Neural cell (in vitro differentiated cells): ENCODE measurements at regions not wholly inside any gene's neighbourhood (a gene's known extent, or its start where the extent isn't known, plus 50 kb on each side); places are given as distances from the start of the nearest gene placed in this dataset.

Experiments
- H2AFZ ChIP-seq: fragments of 200-600, 300-800 bp; sonication (generic), shearing (Covaris generic); 2 replicates; pipeline ENCODE4 v1.6.0; 2014; ENCODE audit warnings: low read depth, mild to moderate bottlenecking, antibody characterized with exemption, low read length, moderate library complexity
- H3F3A ChIP-seq: fragments of 200-600 bp; shearing (Covaris generic); 2 replicates; pipeline ENCODE4 v1.6.1; 2016; ENCODE audit warnings: mild to moderate bottlenecking, moderate library complexity, mixed read lengths, antibody characterized with exemption, low read length; ENCODE audit not compliant: insufficient read depth, poor library complexity, severe bottlenecking
- H3K27ac ChIP-seq: fragments of 200-600, 300-800 bp; sonication (generic), shearing (Covaris generic); 2 replicates; pipeline ENCODE4 v1.5.1; 2014; ENCODE audit warnings: mild to moderate bottlenecking, low read length, moderate library complexity
- H3K27me3 ChIP-seq: fragments of 300-800, 200-600 bp; sonication (generic), shearing (Covaris generic); 2 replicates; pipeline ENCODE4 v1.6.0; 2014; ENCODE audit warnings: mild to moderate bottlenecking, low read depth, low read length, moderate library complexity; ENCODE audit not compliant: insufficient read depth
- H3K36me3 ChIP-seq: fragments of 300-800, 200-600 bp; sonication (generic), shearing (Covaris generic); 2 replicates; pipeline ENCODE4 v1.5.1; 2014; ENCODE audit warnings: mild to moderate bottlenecking, antibody characterized with exemption, low read length, moderate library complexity; ENCODE audit not compliant: insufficient read depth
- H3K4me2 ChIP-seq: fragments of 300-800, 200-600 bp; sonication (generic), shearing (Covaris generic); 2 replicates; pipeline ENCODE4 v1.6.0; 2014; ENCODE audit warnings: mild to moderate bottlenecking, low read length
- H3K4me3 ChIP-seq: fragments of 300-800, 200-600 bp; sonication (generic), shearing (Covaris generic); 2 replicates; pipeline ENCODE4 v1.5.1; 2014; ENCODE audit warnings: mild to moderate bottlenecking, low read length, moderate library complexity
- H3K79me2 ChIP-seq: fragments of 200-600 bp; shearing (Covaris generic); replicated peaks from 2 replicates; pipeline ENCODE4 v1.6.0; 2014; ENCODE audit warnings: mild to moderate bottlenecking, low read length, moderate library complexity; ENCODE audit not compliant: insufficient read depth
- H3K9ac ChIP-seq: fragments of 300-800, 200-600 bp; sonication (generic), shearing (Covaris generic); 2 replicates; pipeline ENCODE4 v1.6.1; 2016; ENCODE audit warnings: mild to moderate bottlenecking, low read length, mixed read lengths
- H3K9me2 ChIP-seq: fragments of 200-600 bp; shearing (Covaris generic); 2 replicates; pipeline ENCODE4 v1.6.1; 2016; ENCODE audit warnings: mild to moderate bottlenecking, low read length, mixed read lengths; ENCODE audit not compliant: insufficient read depth
- H3K9me3 ChIP-seq: fragments of 200-600, 300-800 bp; sonication (generic), shearing (Covaris generic); 2 replicates; pipeline ENCODE4 v1.6.1; 2016; ENCODE audit warnings: mild to moderate bottlenecking, mixed run types, low read length, moderate library complexity, mixed read lengths
- H4K20me1 ChIP-seq: fragments of 200-600 bp; shearing (Covaris generic); 2 replicates; pipeline ENCODE4 v1.6.1; 2016; ENCODE audit warnings: mild to moderate bottlenecking, mixed run types; ENCODE audit not compliant: insufficient read depth
- EP300 ChIP-seq: fragments of 450-650 bp; conservative IDR thresholded peaks from 2 replicates; pipeline ENCODE4 v1.6.1; 2014; ENCODE audit warnings: antibody characterized with exemption, mild to moderate bottlenecking, moderate library complexity; ENCODE audit not compliant: poor library complexity, severe bottlenecking
- EZH2 ChIP-seq: fragments of 200-600, 300-800 bp; shearing (Covaris generic), sonication (generic); IDR thresholded peaks from 2 replicates; pipeline ENCODE4 v1.6.1; 2014; ENCODE audit warnings: antibody characterized with exemption, low read length, borderline replicate concordance, mild to moderate bottlenecking; ENCODE audit not compliant: insufficient read depth, poor library complexity, severe bottlenecking
- MXI1 ChIP-seq: fragments of 450-650 bp; conservative IDR thresholded peaks from 2 replicates; pipeline ENCODE4 v1.6.1; 2014; ENCODE audit warnings: antibody characterized with exemption, mild to moderate bottlenecking; ENCODE audit not compliant: poor library complexity, severe bottlenecking
- POLR2AphosphoS5 ChIP-seq: IDR thresholded peaks from 2 replicates; pipeline ENCODE4 v1.6.1; 2012
- RAD21 ChIP-seq: fragments of 450-650 bp; conservative IDR thresholded peaks from 2 replicates; pipeline ENCODE4 v1.6.1; 2014; ENCODE audit warnings: antibody characterized with exemption, mild to moderate bottlenecking, moderate library complexity
- REST ChIP-seq: IDR thresholded peaks from 2 replicates; pipeline ENCODE4 v1.6.1; 2012; ENCODE audit warnings: borderline replicate concordance
- SMC3 ChIP-seq: fragments of 450-650 bp; conservative IDR thresholded peaks from 2 replicates; pipeline ENCODE4 v1.6.1; 2014; ENCODE audit warnings: antibody characterized with exemption, mild to moderate bottlenecking, moderate library complexity; ENCODE audit not compliant: poor library complexity
- TAF1 ChIP-seq: IDR thresholded peaks from 2 replicates; pipeline ENCODE4 v1.6.1; 2012; ENCODE audit warnings: low read depth
- TF ChIP-seq, protein P1 (sequence below): fragments of 450-650 bp; IDR thresholded peaks from 2 replicates; pipeline ENCODE4 v1.5.1; 2014; ENCODE audit warnings: antibody characterized with exemption, mild to moderate bottlenecking, moderate library complexity; ENCODE audit not compliant: poor library complexity, severe bottlenecking

GRCh38 chr10:31583293-31583692 lies 264.3 kb downstream of the ZEB1 start:
- Histone ChIP-seq H3K4me3 (no peak overlapping the region), H3K36me3 (no peaks in the 10 kb centered on the region), H3K4me2 (no peak overlapping the region), H3F3A (no peaks in the 10 kb centered on the region), H3K79me2 (no peaks in the 10 kb centered on the region), H2AFZ (no peak overlapping the region), H4K20me1 (no peaks in the 10 kb centered on the region), H3K27ac (no peak overlapping the region), H3K9ac (no peak overlapping the region), H3K9me3 (no peaks in the 10 kb centered on the region), H3K9me2 (no peaks in the 10 kb centered on the region), H3K27me3 (no peaks in the 10 kb centered on the region)
- TF ChIP-seq, protein P1, sequence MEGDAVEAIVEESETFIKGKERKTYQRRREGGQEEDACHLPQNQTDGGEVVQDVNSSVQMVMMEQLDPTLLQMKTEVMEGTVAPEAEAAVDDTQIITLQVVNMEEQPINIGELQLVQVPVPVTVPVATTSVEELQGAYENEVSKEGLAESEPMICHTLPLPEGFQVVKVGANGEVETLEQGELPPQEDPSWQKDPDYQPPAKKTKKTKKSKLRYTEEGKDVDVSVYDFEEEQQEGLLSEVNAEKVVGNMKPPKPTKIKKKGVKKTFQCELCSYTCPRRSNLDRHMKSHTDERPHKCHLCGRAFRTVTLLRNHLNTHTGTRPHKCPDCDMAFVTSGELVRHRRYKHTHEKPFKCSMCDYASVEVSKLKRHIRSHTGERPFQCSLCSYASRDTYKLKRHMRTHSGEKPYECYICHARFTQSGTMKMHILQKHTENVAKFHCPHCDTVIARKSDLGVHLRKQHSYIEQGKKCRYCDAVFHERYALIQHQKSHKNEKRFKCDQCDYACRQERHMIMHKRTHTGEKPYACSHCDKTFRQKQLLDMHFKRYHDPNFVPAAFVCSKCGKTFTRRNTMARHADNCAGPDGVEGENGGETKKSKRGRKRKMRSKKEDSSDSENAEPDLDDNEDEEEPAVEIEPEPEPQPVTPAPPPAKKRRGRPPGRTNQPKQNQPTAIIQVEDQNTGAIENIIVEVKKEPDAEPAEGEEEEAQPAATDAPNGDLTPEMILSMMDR: no peak
- TF ChIP-seq RAD21 (no peak), SMC3 (no peak), EZH2 (no peak), POLR2AphosphoS5 (no peak), TAF1 (no peak), REST (no peak), EP300 (no peak), MXI1 (no peak)

DNA sequence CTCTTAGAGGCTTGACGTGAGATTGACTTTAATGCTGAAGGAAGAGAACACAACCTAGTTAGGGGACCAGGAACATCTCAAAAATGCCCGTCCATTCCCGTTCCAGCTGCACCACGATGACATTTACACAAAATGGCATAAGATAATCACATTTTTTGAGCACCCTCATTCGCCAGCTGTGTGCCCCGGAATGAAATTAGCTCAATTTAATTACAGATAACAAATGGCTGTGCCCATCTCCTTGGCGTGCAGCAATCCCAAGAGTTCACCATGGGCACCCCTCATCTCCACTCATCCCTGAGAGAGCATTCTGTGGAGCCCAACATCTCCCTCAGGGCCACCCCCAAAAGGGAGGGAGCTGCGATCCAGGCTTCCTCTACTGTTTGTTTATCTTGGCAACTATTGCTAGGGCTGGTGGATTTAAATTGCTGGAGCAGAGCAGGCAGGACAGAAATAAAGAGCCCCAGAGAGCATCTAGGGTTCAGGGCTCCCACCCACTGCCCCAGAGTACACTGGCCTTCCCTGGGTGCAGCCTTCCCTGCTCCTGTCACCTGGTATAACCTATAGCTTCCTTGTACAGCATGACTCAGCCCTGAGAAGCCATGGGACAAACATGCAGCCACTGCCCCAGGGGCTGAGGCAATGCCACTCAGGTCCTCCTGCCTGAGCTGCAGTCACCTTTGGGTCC lies 263.5 kb downstream of the ZEB1 start:
- Histone ChIP-seq H2AFZ (no peak overlapping the region), H3K27ac (no peak overlapping the region), H3K36me3 (no peaks in the 10 kb centered on the region), H3K4me2 (no peak overlapping the region), H3K9me2 (no peaks in the 10 kb centered on the region), H3K4me3 (no peak overlapping the region), H3K9me3 (no peaks in the 10 kb centered on the region), H3K27me3 (no peaks in the 10 kb centered on the region), H3K9ac (no peak overlapping the region), H3F3A (no peaks in the 10 kb centered on the region), H3K79me2 (no peaks in the 10 kb centered on the region), H4K20me1 (no peaks in the 10 kb centered on the region)
- TF ChIP-seq RAD21 (no peak), MXI1 (no peak), SMC3 (no peak), EP300 (no peak), POLR2AphosphoS5 (no peak), REST (no peak), EZH2 (no peak), TAF1 (no peak)
